SHP77 treated with DMSO at 0.1 percent for 48 hours (cell line): ENCODE measurements at regions not wholly inside any gene's neighbourhood (a gene's known extent, or its start where the extent isn't known, plus 50 kb on each side); places are given as distances from the start of the nearest gene placed in this dataset.
"Not testable (repeated sequence)": the region's sequence is repeated elsewhere in the genome, so short reads cannot be mapped to it uniquely, and the experiment has no call there.

ENCODE experiments used
- DNase-seq: peaks from one replicate; lab custom pipeline; 2025; lab: John Stamatoyannopoulos, UW

- DNase-seq, result not testable (repeated sequence)
Measured at GRCh38 chr6:58090067-58090466, 772.6 kb downstream of the PRIM2 start.

- not testable (repeated sequence) for DNase-seq
Measured at GRCh38 chr6:58097251-58097650, 779.8 kb downstream of the PRIM2 start.

DNA sequence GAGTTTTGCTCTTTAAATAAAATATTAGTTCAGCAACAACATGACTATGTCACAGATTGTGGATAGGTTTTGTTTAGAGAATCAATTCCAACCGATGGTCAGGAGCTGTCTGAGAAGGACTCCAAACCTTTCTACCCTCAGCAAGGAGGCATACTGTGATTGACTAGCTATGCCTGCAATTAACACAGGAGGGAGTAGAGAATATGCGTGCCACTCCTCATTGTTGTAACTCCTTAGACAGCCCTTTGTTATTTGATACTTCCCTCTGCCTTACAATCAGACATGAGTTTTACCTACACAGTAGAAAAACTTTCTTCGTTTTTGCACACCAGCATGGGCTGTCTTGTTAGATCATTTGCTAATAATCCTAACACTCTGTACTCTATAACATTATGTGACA lies 796.5 kb downstream of the PRIM2 start:
- DNase-seq, result no peak

DNA sequence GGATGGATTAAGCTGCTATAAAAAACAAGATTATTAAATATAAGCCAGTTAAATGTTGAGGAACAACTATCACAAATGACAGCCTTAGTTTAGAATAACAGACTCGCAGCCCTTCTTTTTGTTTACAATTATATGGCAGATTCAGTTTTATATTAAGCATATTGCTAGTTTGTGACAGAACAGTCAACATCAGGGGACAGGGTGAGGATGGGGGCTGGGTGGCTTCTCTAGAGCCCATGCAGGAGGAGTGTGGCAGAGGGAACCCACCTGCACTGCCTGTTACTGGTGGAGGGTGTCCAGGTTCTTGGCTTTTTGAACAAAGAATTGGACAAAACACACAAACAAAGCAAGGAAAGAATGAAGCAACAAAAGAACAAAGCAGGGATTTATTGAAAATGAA lies 799.7 kb downstream of the PRIM2 start:
- DNase-seq, result not testable (repeated sequence)

GRCh38 chr6:58121616-58122015 lies 804.2 kb downstream of the PRIM2 start:
- not testable (repeated sequence) for DNase-seq

GRCh38 chr6:58123770-58124169 lies 806.3 kb downstream of the PRIM2 start:
- DNase-seq, result not testable (repeated sequence)

GRCh38 chr6:58128549-58128948 lies 811.1 kb downstream of the PRIM2 start:
- not testable (repeated sequence) for DNase-seq

- DNase-seq, result not testable (repeated sequence)
Measured at GRCh38 chr6:58129098-58129497, 811.7 kb downstream of the PRIM2 start.

- DNase-seq, result not testable (repeated sequence)
Measured at GRCh38 chr6:58139746-58140145, 822.3 kb downstream of the PRIM2 start.

- not testable (repeated sequence) for DNase-seq
Measured at GRCh38 chr6:58171025-58171424, 853.6 kb downstream of the PRIM2 start.

DNA sequence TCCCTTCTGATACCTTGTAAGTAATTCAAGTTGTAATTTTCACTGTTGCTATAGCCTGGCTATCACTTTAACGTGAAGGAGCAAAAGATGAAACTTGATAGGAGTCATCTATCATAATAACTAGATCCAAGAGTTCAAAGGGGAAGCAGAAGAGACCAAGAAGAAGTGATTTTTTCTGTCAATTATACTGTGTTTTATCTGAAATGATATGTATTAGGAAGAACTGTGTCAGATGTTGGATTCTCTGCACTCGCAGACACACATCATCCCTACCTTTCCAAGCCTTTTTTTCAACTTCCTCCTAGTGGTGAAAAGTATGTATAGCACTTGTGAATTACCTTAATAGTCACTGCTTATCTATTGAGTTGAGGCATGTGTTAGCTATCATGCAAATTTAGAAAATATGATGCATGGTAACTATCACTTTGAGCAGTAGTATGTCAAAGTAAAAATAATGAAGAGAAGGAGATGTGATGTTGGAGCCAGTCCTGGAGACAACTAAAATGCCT lies 864.2 kb downstream of the PRIM2 start:
- DNase-seq, result not testable (repeated sequence)

DNA sequence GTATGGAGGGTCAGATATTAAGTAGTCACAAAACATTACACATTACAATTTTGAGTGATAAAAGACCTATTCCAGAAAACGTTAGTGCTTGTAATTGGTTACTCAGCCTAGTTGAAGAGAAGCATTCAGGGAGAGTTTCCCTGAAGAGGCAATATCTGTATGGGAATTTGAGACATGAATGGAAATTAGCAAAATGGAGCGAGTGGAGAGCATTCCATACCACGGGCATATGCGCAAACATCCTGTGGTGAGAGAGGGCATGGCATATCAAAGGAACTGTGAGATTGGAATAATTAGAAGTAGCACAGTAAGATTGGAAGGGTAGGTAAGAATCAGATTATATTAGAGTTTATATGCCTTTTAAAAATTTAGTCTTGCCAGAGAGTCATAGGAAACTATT lies 867.9 kb downstream of the PRIM2 start:
- DNase-seq, result not testable (repeated sequence)

GRCh38 chr6:58193209-58193608 lies 875.8 kb downstream of the PRIM2 start:
- DNase-seq, result not testable (repeated sequence)

DNA sequence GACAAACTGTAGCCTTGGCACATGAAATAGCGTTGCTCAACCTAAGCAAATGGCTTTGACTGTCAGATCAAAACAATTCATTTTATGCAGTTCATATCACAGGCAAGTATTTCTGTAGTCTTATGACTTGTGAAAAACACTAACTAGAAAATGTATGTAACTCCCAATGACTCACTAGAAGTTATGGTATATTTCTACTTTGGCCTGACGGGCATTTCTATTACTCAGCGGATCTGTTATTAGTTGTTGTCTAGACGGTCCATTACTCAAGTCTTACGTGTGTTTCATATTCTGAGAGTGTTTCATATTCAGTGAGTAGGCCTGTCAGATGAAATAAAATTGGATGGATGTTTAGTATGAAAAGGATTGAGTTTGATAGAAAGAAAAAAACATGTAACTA lies 880.9 kb downstream of the PRIM2 start:
- DNase-seq, result no peak

- DNase-seq, result not testable (repeated sequence)
Measured at GRCh38 chr6:58237124-58237523, 919.7 kb downstream of the PRIM2 start.

DNA sequence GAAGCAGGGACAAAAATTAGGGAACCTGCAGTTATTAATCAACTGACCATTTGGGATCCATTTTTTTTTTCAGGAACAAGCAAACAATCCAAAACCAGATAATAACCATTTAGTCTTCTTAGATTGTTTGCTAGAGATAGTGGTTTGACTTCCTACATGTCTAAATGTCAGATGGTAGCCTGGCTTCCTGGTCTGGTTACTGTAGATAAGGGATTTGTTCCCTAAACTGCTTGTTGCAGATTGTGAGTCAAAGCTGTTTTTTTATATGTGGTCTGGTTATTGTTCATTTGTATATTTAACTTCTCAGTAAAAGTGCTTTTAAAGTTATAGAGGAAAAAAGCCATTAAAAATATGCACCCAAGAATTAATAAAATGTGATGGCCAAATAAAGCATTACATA lies 921.0 kb downstream of the PRIM2 start:
- DNase-seq, result not testable (repeated sequence)

DNA sequence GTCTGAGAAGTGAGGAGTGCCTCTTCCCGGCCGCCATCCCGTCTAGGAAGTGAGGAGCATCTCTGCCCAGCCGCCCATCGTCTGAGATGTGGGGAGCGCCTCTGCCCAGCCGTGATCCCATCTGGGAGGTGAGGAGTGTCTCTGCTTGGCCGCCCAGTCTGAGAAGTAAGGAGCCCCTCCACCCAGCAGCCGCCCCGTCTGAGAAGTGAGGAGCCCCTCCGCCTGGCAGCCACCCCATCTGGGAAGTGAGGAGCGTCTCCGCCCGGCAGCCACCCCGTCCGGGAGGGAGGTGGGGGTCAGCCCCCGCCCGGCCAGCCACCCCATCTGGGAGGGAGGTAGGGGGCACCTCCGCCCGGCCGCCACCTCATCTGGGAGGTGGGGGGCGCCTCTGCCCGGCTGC lies 940.2 kb downstream of the PRIM2 start:
- DNase-seq, result not testable (repeated sequence)

- no peak for DNase-seq
Measured at GRCh38 chr6:58290177-58290576, 972.7 kb downstream of the PRIM2 start.

DNA sequence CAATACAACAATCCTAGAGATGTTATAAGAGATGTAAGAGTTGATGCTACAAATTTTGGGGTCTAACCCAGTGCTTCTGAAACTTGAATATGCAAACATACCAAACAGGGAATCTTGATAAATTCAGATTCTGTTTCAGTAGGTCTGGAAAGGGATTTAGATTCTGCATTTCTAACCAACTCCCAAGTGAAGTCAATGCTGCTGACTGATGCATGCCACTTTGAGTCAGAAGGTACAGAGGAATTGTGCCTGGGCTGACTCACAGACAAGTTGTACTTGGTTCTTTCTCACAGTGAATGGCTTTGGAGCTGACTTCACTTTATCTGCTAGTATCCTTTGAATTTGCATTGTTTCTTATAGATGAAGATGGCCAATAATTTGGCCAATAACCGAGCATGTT lies 973.9 kb downstream of the PRIM2 start:
- DNase-seq, result not testable (repeated sequence)

GRCh38 chr6:58307901-58308300 lies 990.5 kb downstream of the PRIM2 start:
- DNase-seq, result not testable (repeated sequence)

GRCh38 chr6:58332108-58332507 lies 1014.7 kb downstream of the PRIM2 start:
- not testable (repeated sequence) for DNase-seq

GRCh38 chr6:58342287-58342686 lies 1024.9 kb downstream of the PRIM2 start:
- not testable (repeated sequence) for DNase-seq

- not testable (repeated sequence) for DNase-seq
Measured at GRCh38 chr6:58347534-58347933, 1030.1 kb downstream of the PRIM2 start.

GRCh38 chr6:58351619-58352018 lies 1034.2 kb downstream of the PRIM2 start:
- not testable (repeated sequence) for DNase-seq
